H9 (cell line): ENCODE measurements at regions not wholly inside any gene's neighbourhood (a gene's known extent, or its start where the extent isn't known, plus 50 kb on each side); places are given as distances from the start of the nearest gene placed in this dataset.

ENCODE experiments used
- DNase-seq: peaks from one replicate; pipeline ENCODE4 v3.0.0-alpha.2; 2017
- H2AFZ ChIP-seq: one replicate; pipeline ENCODE4 v1.6.1; 2013; ENCODE audit warnings: mild to moderate bottlenecking, low read length, control low read depth, moderate library complexity
- H2AK5ac ChIP-seq: 2 replicates; pipeline ENCODE4 v1.6.1; 2013; ENCODE audit warnings: low read length, control low read depth, mixed read lengths; ENCODE audit not compliant: insufficient read length
- H2BK120ac ChIP-seq: one replicate; pipeline ENCODE4 v1.6.1; 2013; ENCODE audit warnings: low read depth, mild to moderate bottlenecking, low read length, control low read depth, inconsistent platforms; ENCODE audit not compliant: poor library complexity, severe bottlenecking
- H2BK12ac ChIP-seq: 2 replicates; pipeline ENCODE4 v1.6.1; 2013; ENCODE audit warnings: low read length, control low read depth, mixed read lengths, low read depth; ENCODE audit not compliant: insufficient read length
- H2BK15ac ChIP-seq: 2 replicates; pipeline ENCODE4 v1.6.1; 2013; ENCODE audit warnings: low read depth, low read length, control low read depth
- H2BK20ac ChIP-seq: one replicate; pipeline ENCODE4 v1.6.1; 2013; ENCODE audit warnings: low read depth, mild to moderate bottlenecking, low read length, control low read depth, inconsistent platforms; ENCODE audit not compliant: poor library complexity, severe bottlenecking
- H2BK5ac ChIP-seq: 2 replicates; pipeline ENCODE4 v1.6.1; 2013; ENCODE audit warnings: low read length, control low read depth, mixed read lengths; ENCODE audit not compliant: insufficient read length
- H3K14ac ChIP-seq: 2 replicates; pipeline ENCODE4 v1.6.1; 2013; ENCODE audit warnings: low read length, control low read depth; ENCODE audit not compliant: insufficient read depth
- H3K18ac ChIP-seq: 2 replicates; pipeline ENCODE4 v1.6.1; 2013; ENCODE audit warnings: low read depth, mild to moderate bottlenecking, mixed read lengths, low read length, control low read depth; ENCODE audit not compliant: insufficient read length
- H3K23ac ChIP-seq: 2 replicates; pipeline ENCODE4 v1.6.1; 2013; ENCODE audit warnings: low read length, control low read depth, mixed read lengths, low read depth; ENCODE audit not compliant: insufficient read length
- H3K23me2 ChIP-seq: 2 replicates; pipeline ENCODE4 v1.6.1; 2013; ENCODE audit warnings: low read depth, mild to moderate bottlenecking, mixed read lengths, low read length, control low read depth; ENCODE audit not compliant: insufficient read length, poor library complexity, severe bottlenecking
- H3K27ac ChIP-seq: 2 replicates; pipeline ENCODE4 v1.5.1; 2013; ENCODE audit warnings: low read length, control low read depth, mixed read lengths, low read depth; ENCODE audit not compliant: insufficient read length
- H3K27me3 ChIP-seq: 2 replicates; pipeline ENCODE4 v1.6.1; 2013; ENCODE audit warnings: low read length, control low read depth, inconsistent platforms; ENCODE audit not compliant: insufficient read depth
- H3K4ac ChIP-seq: 2 replicates; pipeline ENCODE4 v1.6.1; 2013; ENCODE audit warnings: low read depth, mild to moderate bottlenecking, control low read depth, inconsistent platforms, low read length, moderate library complexity
- H3K4me1 ChIP-seq: 2 replicates; pipeline ENCODE4 v1.6.1; 2013; ENCODE audit warnings: low read length, control low read depth, inconsistent platforms; ENCODE audit not compliant: insufficient read depth
- H3K4me2 ChIP-seq: 2 replicates; pipeline ENCODE4 v1.6.1; 2013; ENCODE audit warnings: low read length, control low read depth, mixed read lengths; ENCODE audit not compliant: insufficient read length, insufficient read depth
- H3K56ac ChIP-seq: 2 replicates; pipeline ENCODE4 v1.6.1; 2013; ENCODE audit warnings: low read depth, mild to moderate bottlenecking, mixed read lengths, low read length, control low read depth; ENCODE audit not compliant: insufficient read length
- H3K79me1 ChIP-seq: 2 replicates; pipeline ENCODE4 v1.6.1; 2013; ENCODE audit warnings: low read depth, mild to moderate bottlenecking, moderate library complexity, low read length, control low read depth, inconsistent platforms; ENCODE audit not compliant: insufficient read depth, poor library complexity, severe bottlenecking
- H3K79me2 ChIP-seq: 2 replicates; pipeline ENCODE4 v1.6.1; 2013; ENCODE audit warnings: low read length, control low read depth, inconsistent platforms; ENCODE audit not compliant: insufficient read depth
- H3K9ac ChIP-seq: 2 replicates; pipeline ENCODE4 v1.6.1; 2013; ENCODE audit warnings: low read length, control low read depth, mixed read lengths; ENCODE audit not compliant: insufficient read length; ENCODE audit errors: extremely low read depth
- H3K9me3 ChIP-seq: one replicate; pipeline ENCODE4 v1.6.1; 2013; ENCODE audit warnings: low read depth, low read length, inconsistent platforms; ENCODE audit not compliant: control insufficient read depth
- H3T11ph ChIP-seq: one replicate; pipeline ENCODE4 v1.6.1; 2013; ENCODE audit warnings: mild to moderate bottlenecking, low read length, control low read depth, inconsistent platforms
- H4K20me1 ChIP-seq: one replicate; pipeline ENCODE4 v1.6.1; 2013; ENCODE audit not compliant: control insufficient read depth, insufficient read length, insufficient read depth
- H4K5ac ChIP-seq: 2 replicates; pipeline ENCODE4 v1.6.1; 2013; ENCODE audit warnings: low read depth, mild to moderate bottlenecking, mixed read lengths, low read length, control low read depth; ENCODE audit not compliant: insufficient read length
- H4K8ac ChIP-seq: replicated peaks from 2 replicates; pipeline ENCODE4 v1.6.1; 2013; ENCODE audit warnings: low read length, control low read depth, mixed read lengths, low read depth; ENCODE audit not compliant: insufficient read length
- H4K91ac ChIP-seq: 2 replicates; pipeline ENCODE4 v1.6.1; 2013; ENCODE audit warnings: low read depth, mild to moderate bottlenecking, moderate library complexity, mixed read lengths, low read length, control low read depth; ENCODE audit not compliant: insufficient read length
- H3K27ac Mint-ChIP-seq, 3 experiments: 2 replicates in 2 of 3; 3 replicates in 1 of 3; pipeline ENCODE4 v1.8.0; 2020 to 2021; ENCODE audit warnings: mixed read lengths in 3 of 3, mild to moderate bottlenecking in 1 of 3, moderate library complexity in 1 of 3
- H3K27me3 Mint-ChIP-seq: 2 replicates; pipeline ENCODE4 v1.8.0; 2021; ENCODE audit warnings: low read depth, mild to moderate bottlenecking, moderate library complexity, mixed read lengths
- H3K36me3 Mint-ChIP-seq, 3 experiments: 2 replicates in 2 of 3; 3 replicates in 1 of 3; pipeline ENCODE4 v1.8.0; 2020 to 2021; ENCODE audit warnings: low read depth in 3 of 3, mixed read lengths in 3 of 3; ENCODE audit not compliant: insufficient read depth in 1 of 3
- H3K4me1 Mint-ChIP-seq, 2 experiments: 2 replicates each; pipeline ENCODE4 v1.8.0; 2020; ENCODE audit warnings: mixed read lengths in 2 of 2
- H3K4me3 Mint-ChIP-seq, 2 experiments: 2 replicates in 1 of 2; 3 replicates in 1 of 2; pipeline ENCODE4 v1.8.0; 2020 to 2021; ENCODE audit warnings: mild to moderate bottlenecking in 2 of 2, mixed read lengths in 2 of 2, moderate library complexity in 1 of 2
- H3K9me3 Mint-ChIP-seq, 2 experiments: 2 replicates in 1 of 2; 3 replicates in 1 of 2; pipeline ENCODE4 v1.8.0; 2020; ENCODE audit warnings: mild to moderate bottlenecking in 2 of 2, mixed read lengths in 2 of 2, moderate library complexity in 1 of 2
- CTCF ChIP-seq: fragments of 200-600 bp; sonication (generic); conservative IDR thresholded peaks from 3 replicates; pipeline ENCODE4 v1.8.0; 2021; ENCODE audit warnings: antibody characterized with exemption, mild to moderate bottlenecking
- WGBS: extraction: QIAGEN DNeasy Blood & Tissue Kit; methylation state at CpG from one replicate; pipeline ENCODE4 v1.1.7; 2013; ENCODE audit warnings: missing lambda C conversion rate, low lambda C conversion rate, mixed read lengths; ENCODE audit not compliant: insufficient read length; ENCODE audit errors: extremely low coverage; 5-methylcytosine and 5-hydroxymethylcytosine counted together

GRCh38 chr1:201630582-201630981 is 91.7 kb downstream of the NAV1 start:
- Histone ChIP-seq H2BK15ac (no peak overlapping the region), H4K20me1 (no peaks in the 10 kb centered on the region), H3K79me2 (no peaks in the 10 kb centered on the region)

More at GRCh38 chr1:201630582-201630981, 91.7 kb downstream of the NAV1 start:
- Histone ChIP-seq H2BK20ac (no peak overlapping the region), H3K14ac (no peak overlapping the region; the same call in 1 of the 2 replicates), H2BK12ac (no peak overlapping the region), H4K91ac (no peak overlapping the region), H3K27me3 (no peaks in the 10 kb centered on the region), H4K8ac (no peak overlapping the region), H3K4ac (no peak overlapping the region), H3K56ac (no peak overlapping the region), H2BK5ac (no peak overlapping the region), H3K23ac (no peak overlapping the region), H2AK5ac (no peak overlapping the region), H3K4me1 (peaks cover 5% of the 10 kb centered on the region; the same call in 1 of the 2 replicates), H3K23me2 (no peaks in the 10 kb centered on the region), H3K27ac (no peak overlapping the region), H3K79me1 (no peaks in the 10 kb centered on the region), H3K18ac (no peak overlapping the region), H2BK120ac (no peak overlapping the region), H4K5ac (no peak overlapping the region), H3K9me3 (no peaks in the 10 kb centered on the region), H3K4me2 (no peak overlapping the region), H2AFZ (no peak overlapping the region), H3T11ph (no peak overlapping the region), H3K9ac (no peak overlapping the region)
- peaks cover 39 to 42% of the 10 kb centered on the region in 2 experiments for H3K4me1 Mint-ChIP-seq
- no peaks in the 10 kb centered on the region for H3K36me3 Mint-ChIP-seq
- no peak overlapping the region for H3K4me3 Mint-ChIP-seq
- H3K27ac Mint-ChIP-seq, result no peak overlapping the region
- no peaks in the 10 kb centered on the region for H3K9me3 Mint-ChIP-seq
- TF ChIP-seq CTCF, result no peak
- no CpG with 5 or more reads among the region's 6 CpGs for WGBS
- DNase-seq, result no peak
- peaks cover 4% of the 10 kb centered on the region for H3K27me3 Mint-ChIP-seq
